ENCODE measurements at regions not wholly inside any gene's neighbourhood (a gene's known extent, or its start where the extent isn't known, plus 50 kb on each side); places are given as distances from the start of the nearest gene placed in this dataset.

DNA sequence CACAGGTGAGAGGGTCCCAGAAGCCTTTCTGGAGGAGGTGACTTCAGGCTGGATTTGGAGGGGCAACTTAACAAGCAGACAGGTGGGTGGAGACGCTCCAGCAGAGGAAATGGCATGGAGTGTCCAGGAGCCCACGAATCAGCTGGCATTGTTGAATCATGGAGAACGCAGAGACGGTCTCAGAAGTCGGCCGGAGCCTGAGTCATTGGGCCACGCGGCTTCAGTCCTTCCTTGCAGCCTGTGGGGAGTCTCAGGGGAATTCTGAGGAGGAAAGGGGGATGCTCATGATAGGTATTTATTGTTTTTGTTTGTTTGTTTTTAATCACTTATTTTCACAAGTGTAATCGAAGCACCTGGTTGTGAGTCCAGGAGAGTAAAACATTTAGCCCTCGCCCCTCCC lies 184.6 kb upstream of the HDAC4 start:
- TF ChIP-seq, protein P1, sequence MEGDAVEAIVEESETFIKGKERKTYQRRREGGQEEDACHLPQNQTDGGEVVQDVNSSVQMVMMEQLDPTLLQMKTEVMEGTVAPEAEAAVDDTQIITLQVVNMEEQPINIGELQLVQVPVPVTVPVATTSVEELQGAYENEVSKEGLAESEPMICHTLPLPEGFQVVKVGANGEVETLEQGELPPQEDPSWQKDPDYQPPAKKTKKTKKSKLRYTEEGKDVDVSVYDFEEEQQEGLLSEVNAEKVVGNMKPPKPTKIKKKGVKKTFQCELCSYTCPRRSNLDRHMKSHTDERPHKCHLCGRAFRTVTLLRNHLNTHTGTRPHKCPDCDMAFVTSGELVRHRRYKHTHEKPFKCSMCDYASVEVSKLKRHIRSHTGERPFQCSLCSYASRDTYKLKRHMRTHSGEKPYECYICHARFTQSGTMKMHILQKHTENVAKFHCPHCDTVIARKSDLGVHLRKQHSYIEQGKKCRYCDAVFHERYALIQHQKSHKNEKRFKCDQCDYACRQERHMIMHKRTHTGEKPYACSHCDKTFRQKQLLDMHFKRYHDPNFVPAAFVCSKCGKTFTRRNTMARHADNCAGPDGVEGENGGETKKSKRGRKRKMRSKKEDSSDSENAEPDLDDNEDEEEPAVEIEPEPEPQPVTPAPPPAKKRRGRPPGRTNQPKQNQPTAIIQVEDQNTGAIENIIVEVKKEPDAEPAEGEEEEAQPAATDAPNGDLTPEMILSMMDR (IDR thresholded peaks at IDR 0.05): no peak
- no peak for TF ChIP-seq POLR2A (IDR thresholded peaks at IDR 0.05)
